NT2/D1 (cell line): ENCODE measurements at regions not wholly inside any gene's neighbourhood (a gene's known extent, or its start where the extent isn't known, plus 50 kb on each side); places are given as distances from the start of the nearest gene placed in this dataset.

ENCODE experiments used
- DNase-seq: peaks from one replicate; pipeline ENCODE4 v3.0.0-alpha.2; 2011; ENCODE audit warnings: low read depth, low spot score
- H3K27me3 ChIP-seq: 2 replicates; pipeline ENCODE4 v1.6.0; 2011; ENCODE audit warnings: mild to moderate bottlenecking; ENCODE audit not compliant: insufficient read length, insufficient read depth
- H3K36me3 ChIP-seq: 2 replicates; pipeline ENCODE4 v1.6.1; 2011; ENCODE audit warnings: mild to moderate bottlenecking, low read length, mixed read lengths; ENCODE audit not compliant: insufficient read depth, insufficient read length
- H3K4me1 ChIP-seq: 2 replicates; pipeline ENCODE4 v1.5.1; 2011; ENCODE audit not compliant: insufficient read depth, insufficient read length
- H3K4me3 ChIP-seq: 2 replicates; pipeline ENCODE4 v1.5.1; 2011; ENCODE audit warnings: low read depth; ENCODE audit not compliant: insufficient read length
- H3K9ac ChIP-seq: 2 replicates; pipeline ENCODE4 v1.6.0; 2011; ENCODE audit warnings: low read depth; ENCODE audit not compliant: insufficient read length
- H3K9me3 ChIP-seq: 2 replicates; pipeline ENCODE4 v1.5.1; 2011; ENCODE audit warnings: mild to moderate bottlenecking, low read length; ENCODE audit not compliant: insufficient read depth
- SUZ12 ChIP-seq: IDR thresholded peaks from 2 replicates; pipeline ENCODE4 v1.6.1; 2011; ENCODE audit not compliant: insufficient read length, insufficient read depth; ENCODE audit errors: extremely low read depth
- YY1 ChIP-seq: IDR thresholded peaks from 2 replicates; pipeline ENCODE4 v1.6.1; 2011; ENCODE audit not compliant: insufficient read length, insufficient read depth
- ZNF274 ChIP-seq: IDR thresholded peaks from 2 replicates; pipeline ENCODE4 v1.6.1; 2011; ENCODE audit warnings: mild to moderate bottlenecking, low read depth, low read length

DNA sequence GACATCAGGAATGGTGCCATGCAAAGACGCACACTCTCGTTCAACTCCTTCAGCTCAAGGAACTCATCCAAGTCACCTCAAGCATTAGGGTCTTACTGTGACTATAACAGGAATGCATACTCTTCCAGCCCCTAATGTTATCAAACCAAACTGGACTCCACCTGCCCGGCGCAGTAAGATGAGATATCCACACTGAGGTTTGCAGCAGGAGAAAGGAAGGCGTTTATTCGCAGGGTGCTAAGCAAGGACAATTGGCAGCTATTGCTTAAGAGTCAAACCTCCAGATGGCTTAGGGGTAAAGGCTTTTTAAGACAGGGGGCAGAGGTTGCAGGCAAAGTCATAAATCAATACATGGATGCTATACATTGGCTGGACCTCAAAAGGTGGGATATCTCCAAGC lies 159.4 kb upstream of the TAB2 start:
- TF ChIP-seq ZNF274: no peak
- no peak for TF ChIP-seq SUZ12
- no peak for TF ChIP-seq YY1
- Histone ChIP-seq H3K9ac (no peak overlapping the region), H3K4me3 (no peak overlapping the region), H3K4me1 (no peaks in the 10 kb centered on the region), H3K36me3 (no peaks in the 10 kb centered on the region), H3K27me3 (no peaks in the 10 kb centered on the region), H3K9me3 (no peaks in the 10 kb centered on the region)
- no peak for DNase-seq

DNA sequence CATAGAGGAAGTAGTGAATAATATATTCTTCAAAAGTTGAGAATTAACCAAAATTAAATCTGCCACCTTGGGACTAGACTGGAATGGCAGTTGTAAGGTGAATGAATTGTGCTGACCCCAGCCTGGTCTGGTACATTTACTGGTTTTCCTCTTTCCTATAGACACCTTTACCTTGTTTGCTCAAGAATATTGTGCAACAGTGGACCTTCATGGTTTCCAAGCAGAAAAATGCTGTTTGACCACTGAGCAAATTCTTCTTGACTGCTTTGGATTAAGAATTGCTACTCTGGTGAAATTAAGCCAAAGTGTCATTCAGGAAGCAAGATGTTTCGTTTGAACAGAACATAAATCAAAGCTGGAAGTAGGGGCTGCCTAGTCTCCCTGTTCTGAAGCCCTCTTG lies 156.6 kb upstream of the TAB2 start:
- TF ChIP-seq SUZ12: no peak
- no peak for TF ChIP-seq ZNF274
- no peak for TF ChIP-seq YY1
- H3K9ac ChIP-seq: no peak overlapping the region
- no peaks in the 10 kb centered on the region for H3K27me3 ChIP-seq
- DNase-seq: no peak
- no peaks in the 10 kb centered on the region for H3K36me3 ChIP-seq
- H3K4me3 ChIP-seq: no peak overlapping the region
- no peaks in the 10 kb centered on the region for H3K4me1 ChIP-seq
- H3K9me3 ChIP-seq: no peaks in the 10 kb centered on the region

DNA sequence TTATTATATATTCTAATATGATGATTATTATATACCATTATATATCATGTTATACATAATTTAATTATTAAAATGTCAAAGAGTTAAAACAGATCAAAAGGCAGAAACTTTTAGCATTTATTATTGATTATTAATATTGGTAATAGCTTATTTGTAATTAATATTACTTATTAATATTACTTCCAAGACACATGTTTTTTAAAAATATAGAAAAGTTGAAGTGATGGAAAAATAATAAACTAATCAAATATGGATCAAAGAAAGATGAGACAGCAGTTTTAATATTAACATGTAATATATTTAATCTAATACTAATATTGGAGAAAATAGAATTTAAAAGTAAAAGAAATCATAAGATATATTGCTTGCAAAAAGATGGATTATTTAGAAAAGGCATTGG lies 154.6 kb upstream of the TAB2 start:
- TF ChIP-seq ZNF274 (no peak), YY1 (no peak), SUZ12 (no peak)
- no peaks in the 10 kb centered on the region for H3K4me1 ChIP-seq
- DNase-seq: no peak
- no peak overlapping the region for H3K4me3 ChIP-seq
- no peaks in the 10 kb centered on the region for H3K27me3 ChIP-seq
- no peak overlapping the region for H3K9ac ChIP-seq
- H3K9me3 ChIP-seq: no peaks in the 10 kb centered on the region
- no peaks in the 10 kb centered on the region for H3K36me3 ChIP-seq

DNA sequence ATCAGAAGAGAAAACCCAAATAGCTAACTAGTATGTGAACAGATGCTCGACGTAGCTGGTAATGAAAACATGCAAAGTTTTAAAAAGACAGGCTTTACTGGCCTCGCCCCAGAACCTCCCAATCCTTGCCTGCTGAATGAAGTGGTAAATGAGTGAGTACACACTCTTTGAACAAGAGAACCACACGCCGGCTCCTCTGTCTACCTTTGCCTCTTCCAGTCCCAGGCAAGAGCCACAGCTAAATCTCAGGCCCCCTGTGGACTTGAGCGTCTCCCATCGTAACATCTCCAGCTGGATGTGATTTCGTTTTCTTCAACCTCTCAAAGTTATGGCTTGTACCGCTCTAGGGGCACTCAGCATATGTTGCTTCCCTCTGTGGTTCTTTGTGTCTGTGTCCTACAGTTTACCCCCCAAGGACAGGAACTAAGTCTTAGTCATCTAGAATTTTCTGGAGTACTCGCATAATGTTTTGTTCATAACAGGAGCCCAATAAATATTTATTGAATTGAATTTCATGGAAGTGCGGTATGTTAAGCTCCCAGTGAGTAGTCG lies 153.2 kb upstream of the TAB2 start:
- H3K4me3 ChIP-seq: no peak overlapping the region
- no peak for DNase-seq
- H3K36me3 ChIP-seq: no peaks in the 10 kb centered on the region
- H3K4me1 ChIP-seq: no peaks in the 10 kb centered on the region
- no peaks in the 10 kb centered on the region for H3K27me3 ChIP-seq
- no peaks in the 10 kb centered on the region for H3K9me3 ChIP-seq
- H3K9ac ChIP-seq: no peak overlapping the region
- no peak for TF ChIP-seq YY1
- no peak for TF ChIP-seq SUZ12
- no peak for TF ChIP-seq ZNF274

DNA sequence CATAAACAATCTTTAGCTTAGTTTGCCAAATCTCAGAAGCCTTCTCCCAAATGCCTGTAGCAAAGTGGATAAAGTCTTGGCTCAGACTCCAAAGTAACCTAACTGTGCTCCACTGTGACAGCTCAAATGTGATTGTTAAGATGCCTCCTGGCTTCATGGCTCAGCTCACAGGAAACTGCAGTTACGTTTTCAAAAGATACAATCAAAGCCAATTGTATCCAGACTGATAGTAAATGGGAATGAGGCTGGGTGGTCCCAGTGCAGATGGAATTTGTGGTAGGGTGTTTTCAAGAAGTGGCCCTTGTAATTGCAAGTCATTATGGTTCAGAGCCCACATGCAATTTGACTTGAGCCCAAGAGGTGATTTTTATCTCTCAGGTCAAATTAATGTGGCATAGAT lies 151.2 kb upstream of the TAB2 start:
- H3K4me1 ChIP-seq: no peaks in the 10 kb centered on the region
- H3K36me3 ChIP-seq: no peaks in the 10 kb centered on the region
- H3K27me3 ChIP-seq: no peaks in the 10 kb centered on the region
- no peak overlapping the region for H3K4me3 ChIP-seq
- TF ChIP-seq ZNF274 (no peak), YY1 (no peak), SUZ12 (no peak)
- no peak for DNase-seq
- no peaks in the 10 kb centered on the region for H3K9me3 ChIP-seq
- no peak overlapping the region for H3K9ac ChIP-seq

DNA sequence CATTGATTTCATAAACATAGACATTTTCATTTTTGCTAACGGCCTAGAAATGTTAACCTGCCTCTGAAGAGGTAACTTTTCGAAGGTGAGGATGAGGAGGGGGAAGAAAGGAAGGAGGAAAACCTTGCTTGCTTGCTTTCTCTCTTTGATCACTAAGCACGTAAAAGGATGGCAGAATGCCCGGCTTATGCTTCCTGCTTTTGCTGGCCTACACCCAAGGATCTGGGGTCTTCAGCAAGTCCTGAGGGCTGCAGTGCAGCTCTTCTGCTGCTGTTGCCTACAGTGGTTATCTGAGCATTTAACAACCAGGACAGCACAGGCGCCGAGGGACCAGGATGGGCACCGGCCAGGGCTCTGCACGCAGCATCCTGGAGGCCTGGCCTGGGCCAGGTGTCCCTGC lies 150.8 kb upstream of the TAB2 start:
- Histone ChIP-seq H3K36me3 (no peaks in the 10 kb centered on the region), H3K9me3 (no peaks in the 10 kb centered on the region), H3K4me1 (no peaks in the 10 kb centered on the region), H3K4me3 (no peak overlapping the region), H3K27me3 (no peaks in the 10 kb centered on the region), H3K9ac (no peak overlapping the region)
- TF ChIP-seq YY1: no peak
- TF ChIP-seq ZNF274: no peak
- TF ChIP-seq SUZ12: no peak
- no peak for DNase-seq

DNA sequence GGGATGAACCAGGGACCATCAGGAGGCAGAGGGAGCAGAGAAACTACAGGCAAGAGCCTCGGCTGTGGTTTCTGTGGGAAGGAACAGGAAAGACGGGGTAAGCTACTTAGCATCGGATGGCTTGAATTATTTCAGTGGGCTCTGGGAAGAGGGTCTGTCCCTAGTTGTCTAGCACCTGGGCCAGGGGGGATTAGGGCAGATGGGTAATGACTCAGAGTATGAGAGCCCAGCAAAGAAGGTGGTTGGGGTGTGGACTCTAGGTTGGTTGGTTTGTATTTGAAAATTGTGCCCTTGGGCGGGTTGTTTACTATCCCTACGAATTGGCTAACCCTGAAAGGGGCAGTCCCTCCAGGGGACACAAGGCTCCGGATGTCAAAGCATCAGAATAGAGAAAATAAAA lies 148.5 kb upstream of the TAB2 start:
- no peaks in the 10 kb centered on the region for H3K27me3 ChIP-seq
- no peak overlapping the region for H3K4me3 ChIP-seq
- TF ChIP-seq ZNF274 (no peak), YY1 (no peak), SUZ12 (no peak)
- DNase-seq: no peak
- H3K9me3 ChIP-seq: no peaks in the 10 kb centered on the region
- H3K9ac ChIP-seq: no peak overlapping the region
- H3K4me1 ChIP-seq: no peaks in the 10 kb centered on the region
- H3K36me3 ChIP-seq: no peaks in the 10 kb centered on the region
